ENCODE measurements at regions not wholly inside any gene's neighbourhood (a gene's known extent, or its start where the extent isn't known, plus 50 kb on each side); places are given as distances from the start of the nearest gene placed in this dataset.
A peak's percentile ranks its signal among the peaks of the same experiment; 100 is the strongest.
"Not testable (repeated sequence)": the region's sequence is repeated elsewhere in the genome, so short reads cannot be mapped to it uniquely, and the experiment has no call there.

GRCh38 chr7:50848203-50848602, 65.5 kb upstream of the GRB10 start:
- no peak overlapping the region for H2AFZ ChIP-seq (ENCODE audit: low read length)
- no TSS peak for BruUV-seq (replicated peaks)
- peak overlapping the region; percentile 53 for H3K9ac ChIP-seq (ENCODE audit: low read length)
- no peaks in the 10 kb centered on the region for H4K20me1 ChIP-seq (ENCODE audit: low read length)
- no peaks in the 10 kb centered on the region for H3K9me2 ChIP-seq (replicated peaks; ENCODE audit: low read length)
- TF ChIP-seq EZH2phosphoT487 (IDR thresholded peaks at IDR 0.05; ENCODE audit: borderline replicate concordance, low read length) (no peak), CTCF (conservative IDR thresholded peaks at IDR 0.05; ENCODE audit: low read depth, low read length) (no peak), EZH2 (IDR thresholded peaks at IDR 0.05; ENCODE audit: low read length, unreplicated experiment) (no peak)
- ATAC-seq, result peak; percentile 90
- peak; percentile 82 for DNase-seq
- no peaks in the 10 kb centered on the region for H3K9me3 ChIP-seq (ENCODE audit: low read length)
- intact Hi-C loops (cut with micrococcal nuclease), result loop anchor here (1.0 kb wide), 2 partner anchors 10 to 21 kb away; no protein-coding TSS in a partner anchor
- ChIA-PET CTCF (interaction anchor here (0.5 to 1.3 kb wide), 6 partner anchors 10 to 577 kb away, joined by 3 to 6 read pairs (median 4); no protein-coding TSS in a partner anchor), POLR2A (ENCODE audit: unreplicated experiment) (interaction anchor here (0.7 kb wide), 2 partner anchors 9 to 125 kb away, joined by 3 read pairs; no protein-coding TSS in a partner anchor)
- no peak overlapping the region for H3K4me3 ChIP-seq (ENCODE audit: low read length)
- no peaks in the 10 kb centered on the region for H3K27me3 ChIP-seq (ENCODE audit: low read length)
- peaks cover 38% of the 10 kb centered on the region for H3K4me1 ChIP-seq (ENCODE audit: insufficient read depth, low read length)
- H3K27ac ChIP-seq (ENCODE audit: low read length), result peak overlapping the region; percentile 83
- H3F3A ChIP-seq (ENCODE audit: low read length, unreplicated experiment), result no peaks in the 10 kb centered on the region
- peak overlapping the region; percentile 19 for H3K4me2 ChIP-seq (ENCODE audit: low read length)
- no peaks in the 10 kb centered on the region for H3K36me3 ChIP-seq (ENCODE audit: low read depth, low read length)
- H3K79me2 ChIP-seq (ENCODE audit: low read length), result no peaks in the 10 kb centered on the region

- H3K27ac ChIP-seq (ENCODE audit: low read length); H2AFZ ChIP-seq (ENCODE audit: low read length); H3K79me2 ChIP-seq (ENCODE audit: low read length); POLR2A ChIA-PET (ENCODE audit: unreplicated experiment); H3K27me3 ChIP-seq (ENCODE audit: low read length); BruUV-seq (replicated peaks); H3K9ac ChIP-seq (ENCODE audit: low read length); CTCF ChIA-PET; H4K20me1 ChIP-seq (ENCODE audit: low read length); DNase-seq; H3K4me3 ChIP-seq (ENCODE audit: low read length); H3F3A ChIP-seq (ENCODE audit: low read length, unreplicated experiment); intact Hi-C loops (cut with micrococcal nuclease); ATAC-seq; H3K9me2 ChIP-seq (replicated peaks; ENCODE audit: low read length); H3K9me3 ChIP-seq (ENCODE audit: low read length); H3K4me2 ChIP-seq (ENCODE audit: low read length); H3K36me3 ChIP-seq (ENCODE audit: low read depth, low read length): not testable (repeated sequence)
- H3K4me1 ChIP-seq (ENCODE audit: insufficient read depth, low read length), result peaks cover 23% of the 10 kb centered on the region
Observed at GRCh38 chr7:50844861-50845260, 62.2 kb upstream of the GRB10 start.

GRCh38 chr7:50842041-50842440, 59.3 kb upstream of the GRB10 start:
- ChIA-PET POLR2A (ENCODE audit: unreplicated experiment) (no interaction called here), CTCF (no interaction called here)
- Histone ChIP-seq H3F3A (ENCODE audit: low read length, unreplicated experiment) (peaks cover 5% of the 10 kb centered on the region), H3K27ac (ENCODE audit: low read length) (no peak overlapping the region), H3K9ac (ENCODE audit: low read length) (no peak overlapping the region), H3K4me1 (ENCODE audit: insufficient read depth, low read length) (peaks cover 32% of the 10 kb centered on the region), H3K4me2 (ENCODE audit: low read length) (no peak overlapping the region), H3K9me2 (replicated peaks; ENCODE audit: low read length) (no peaks in the 10 kb centered on the region), H3K9me3 (ENCODE audit: low read length) (no peaks in the 10 kb centered on the region), H2AFZ (ENCODE audit: low read length) (no peak overlapping the region), H3K4me3 (ENCODE audit: low read length) (no peak overlapping the region), H3K79me2 (ENCODE audit: low read length) (no peaks in the 10 kb centered on the region), H3K27me3 (ENCODE audit: low read length) (no peaks in the 10 kb centered on the region), H4K20me1 (ENCODE audit: low read length) (no peaks in the 10 kb centered on the region), H3K36me3 (ENCODE audit: low read depth, low read length) (no peaks in the 10 kb centered on the region)
- TF ChIP-seq CTCF (conservative IDR thresholded peaks at IDR 0.05; ENCODE audit: low read depth, low read length), result no peak
- no peak for TF ChIP-seq EZH2phosphoT487 (IDR thresholded peaks at IDR 0.05; ENCODE audit: borderline replicate concordance, low read length)
- TF ChIP-seq EZH2 (IDR thresholded peaks at IDR 0.05; ENCODE audit: low read length, unreplicated experiment), result no peak
- DNase-seq (no peak), ATAC-seq (no peak)
- BruUV-seq (replicated peaks), result no TSS peak
- intact Hi-C loops (cut with micrococcal nuclease), result no loop called here

Measured in PC-3 (cell line).